ENCODE measurements at regions not wholly inside any gene's neighbourhood (a gene's known extent, or its start where the extent isn't known, plus 50 kb on each side); places are given as distances from the start of the nearest gene placed in this dataset.

GRCh38 chr5:100723229-100723628, 179.9 kb downstream of the ST8SIA4 start:
- no peak for TF ChIP-seq CTCF (IDR thresholded peaks at IDR 0.05; ENCODE audit: insufficient read depth, low read depth, low read length, missing control alignments)
- H3K4me3 ChIP-seq (ENCODE audit: low read length) = no peak overlapping the region
- DNase-seq (ENCODE audit: low read depth) = no peak

- H3K4me3 ChIP-seq (ENCODE audit: low read length) = no peak overlapping the region
- no peak for TF ChIP-seq CTCF (IDR thresholded peaks at IDR 0.05; ENCODE audit: insufficient read depth, low read depth, low read length, missing control alignments)
- no peak for DNase-seq (ENCODE audit: low read depth)
Measured at GRCh38 chr5:100726116-100726515, 177.0 kb downstream of the ST8SIA4 start.

DNA sequence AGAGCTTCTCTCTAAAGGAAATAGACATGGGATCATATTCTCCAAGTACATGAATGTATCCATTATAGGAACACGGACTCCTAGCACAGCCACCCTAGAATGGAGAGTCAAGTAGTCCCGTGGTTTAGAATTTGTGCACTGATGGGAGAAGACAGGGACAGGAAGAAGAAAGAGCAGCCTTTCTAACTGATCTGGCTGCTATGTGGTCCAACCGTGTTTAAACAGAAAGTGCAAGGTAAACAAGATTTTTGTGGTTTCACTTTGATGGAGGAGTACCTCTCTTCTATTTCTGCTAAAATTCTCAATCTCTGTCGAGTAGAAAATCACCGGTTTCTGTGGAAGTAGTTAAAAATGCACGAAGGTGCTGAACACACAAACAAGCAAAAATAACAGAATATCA, 171.3 kb downstream of the ST8SIA4 start:
- no peak for TF ChIP-seq CTCF (IDR thresholded peaks at IDR 0.05; ENCODE audit: insufficient read depth, low read depth, low read length, missing control alignments)
- no peak overlapping the region for H3K4me3 ChIP-seq (ENCODE audit: low read length)

DNA sequence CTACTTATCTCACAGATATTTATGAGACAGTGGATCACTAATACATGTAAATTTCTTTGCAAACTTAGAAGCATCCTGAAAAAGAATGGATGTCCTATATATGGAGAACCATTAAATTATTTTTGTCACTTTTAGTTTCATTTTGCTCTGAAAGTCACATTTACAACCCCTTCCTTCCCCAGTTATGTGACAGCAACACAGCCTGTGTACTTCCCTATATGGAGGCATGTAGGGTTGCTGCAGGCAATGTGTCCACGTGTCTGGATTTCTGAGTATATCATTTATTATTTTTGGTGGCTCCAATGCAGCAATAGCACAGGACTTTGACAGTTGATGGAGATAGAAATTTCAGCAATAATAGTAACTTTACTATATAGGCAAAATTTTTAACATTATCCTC, 156.4 kb downstream of the ST8SIA4 start:
- TF ChIP-seq CTCF (IDR thresholded peaks at IDR 0.05; ENCODE audit: insufficient read depth, low read depth, low read length, missing control alignments) = no peak
- DNase-seq (ENCODE audit: low read depth) = no peak
- H3K4me3 ChIP-seq (ENCODE audit: low read length) = no peak overlapping the region

More for the DNA sequence above, 171.3 kb downstream of the ST8SIA4 start:
- DNase-seq (ENCODE audit: low read depth) = no peak

DNA sequence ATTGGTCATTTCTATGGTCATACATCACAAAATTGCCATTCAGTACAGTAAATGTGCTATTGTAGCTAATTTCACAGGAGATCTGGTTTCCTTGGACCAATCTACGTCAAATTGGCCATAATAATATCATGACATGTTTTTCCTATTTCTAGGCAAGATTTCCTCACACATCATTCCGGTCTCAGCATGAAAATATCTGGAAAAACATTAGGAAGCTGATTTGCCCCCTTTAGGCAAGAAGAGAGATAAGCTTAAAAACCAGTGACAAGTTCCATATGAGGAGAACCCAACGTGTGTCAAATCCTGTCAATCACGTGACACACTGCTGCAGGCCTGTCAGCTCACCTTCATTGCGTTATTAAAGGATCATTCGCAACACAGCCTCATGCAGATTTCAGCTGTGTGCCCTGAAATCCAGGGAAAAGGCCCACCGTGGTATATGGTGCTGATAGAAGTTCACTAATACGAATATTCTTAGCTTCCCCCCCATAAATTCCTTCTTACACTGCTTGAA, 153.3 kb downstream of the ST8SIA4 start:
- H3K4me3 ChIP-seq (ENCODE audit: low read length) = no peak overlapping the region
- no peak for DNase-seq (ENCODE audit: low read depth)
- TF ChIP-seq CTCF (IDR thresholded peaks at IDR 0.05; ENCODE audit: insufficient read depth, low read depth, low read length, missing control alignments) = no peak

GRCh38 chr5:100755435-100755834, 147.6 kb downstream of the ST8SIA4 start:
- TF ChIP-seq CTCF (IDR thresholded peaks at IDR 0.05; ENCODE audit: insufficient read depth, low read depth, low read length, missing control alignments) = no peak
- no peak overlapping the region for H3K4me3 ChIP-seq (ENCODE audit: low read length)
- DNase-seq (ENCODE audit: low read depth) = no peak
